Lower leg skin (tissue), 3 donors: ENCODE measurements at regions not wholly inside any gene's neighbourhood (a gene's known extent, or its start where the extent isn't known, plus 50 kb on each side); places are given as distances from the start of the nearest gene placed in this dataset.

Experiments used
- POLR2A ChIP-seq, 2 donors: fragments of 450-650 bp; IDR thresholded peaks; one replicate each; pipeline ENCODE4 v1.6.1; 2016 to 2017; ENCODE audit warnings: antibody characterized with exemption in 2 of 2, mild to moderate bottlenecking in 1 of 2, moderate library complexity in 1 of 2
- TF ChIP-seq, protein P1 (sequence below), 3 donors: fragments of 450-650 bp; IDR thresholded peaks; one replicate each; pipeline ENCODE4 v1.5.1; 2016; ENCODE audit warnings: antibody characterized with exemption in 3 of 3, mild to moderate bottlenecking in 3 of 3, moderate library complexity in 2 of 3

DNA sequence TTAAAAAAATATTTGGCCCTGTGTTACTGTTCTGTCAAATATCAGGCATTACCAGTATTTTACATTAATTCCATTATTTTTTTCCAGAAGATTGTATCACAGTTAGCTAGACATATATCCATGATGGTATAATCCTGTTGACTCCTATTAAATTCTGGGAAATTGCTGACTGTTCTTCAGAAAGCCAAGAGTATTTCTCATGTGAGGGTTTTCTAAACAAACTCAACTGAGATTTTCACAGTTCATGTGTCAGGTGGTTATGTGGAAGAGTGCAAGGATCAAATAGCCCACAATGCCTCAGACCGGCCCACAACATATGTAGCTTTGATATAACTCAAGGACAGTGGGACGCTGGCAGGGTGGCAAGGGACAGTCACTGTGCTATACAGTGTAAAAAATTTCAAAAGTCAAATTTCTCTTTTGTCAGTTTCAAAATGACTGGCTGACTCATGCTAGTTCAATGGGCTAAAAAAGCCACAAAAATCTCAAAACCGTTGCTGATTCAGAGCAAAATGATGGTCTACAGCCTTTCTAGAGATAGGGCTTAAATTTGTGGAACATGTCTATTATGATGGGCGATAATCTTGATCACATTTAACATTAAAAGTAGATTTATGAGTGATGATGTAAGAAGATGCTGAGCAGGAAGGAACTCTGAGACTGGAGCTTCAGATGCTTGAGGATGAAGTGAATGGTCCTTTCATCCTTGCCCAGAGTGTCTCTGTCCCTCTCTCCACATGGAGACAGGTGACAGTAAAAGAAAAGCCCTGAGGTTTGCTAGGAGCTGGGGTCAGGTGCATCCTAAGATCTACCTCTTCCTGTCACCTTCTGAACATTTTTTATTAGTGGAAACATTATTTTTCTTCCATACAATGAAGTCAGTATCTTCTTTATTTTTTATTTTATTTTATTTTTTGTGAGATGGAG is 175.8 kb upstream of the PIEZO2 start:
- TF ChIP-seq POLR2A (IDR thresholded peaks at IDR 0.05): no peak
- TF ChIP-seq, protein P1, sequence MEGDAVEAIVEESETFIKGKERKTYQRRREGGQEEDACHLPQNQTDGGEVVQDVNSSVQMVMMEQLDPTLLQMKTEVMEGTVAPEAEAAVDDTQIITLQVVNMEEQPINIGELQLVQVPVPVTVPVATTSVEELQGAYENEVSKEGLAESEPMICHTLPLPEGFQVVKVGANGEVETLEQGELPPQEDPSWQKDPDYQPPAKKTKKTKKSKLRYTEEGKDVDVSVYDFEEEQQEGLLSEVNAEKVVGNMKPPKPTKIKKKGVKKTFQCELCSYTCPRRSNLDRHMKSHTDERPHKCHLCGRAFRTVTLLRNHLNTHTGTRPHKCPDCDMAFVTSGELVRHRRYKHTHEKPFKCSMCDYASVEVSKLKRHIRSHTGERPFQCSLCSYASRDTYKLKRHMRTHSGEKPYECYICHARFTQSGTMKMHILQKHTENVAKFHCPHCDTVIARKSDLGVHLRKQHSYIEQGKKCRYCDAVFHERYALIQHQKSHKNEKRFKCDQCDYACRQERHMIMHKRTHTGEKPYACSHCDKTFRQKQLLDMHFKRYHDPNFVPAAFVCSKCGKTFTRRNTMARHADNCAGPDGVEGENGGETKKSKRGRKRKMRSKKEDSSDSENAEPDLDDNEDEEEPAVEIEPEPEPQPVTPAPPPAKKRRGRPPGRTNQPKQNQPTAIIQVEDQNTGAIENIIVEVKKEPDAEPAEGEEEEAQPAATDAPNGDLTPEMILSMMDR (IDR thresholded peaks at IDR 0.05): no peak
